ENCODE measurements at regions not wholly inside any gene's neighbourhood (a gene's known extent, or its start where the extent isn't known, plus 50 kb on each side); places are given as distances from the start of the nearest gene placed in this dataset.

DNA sequence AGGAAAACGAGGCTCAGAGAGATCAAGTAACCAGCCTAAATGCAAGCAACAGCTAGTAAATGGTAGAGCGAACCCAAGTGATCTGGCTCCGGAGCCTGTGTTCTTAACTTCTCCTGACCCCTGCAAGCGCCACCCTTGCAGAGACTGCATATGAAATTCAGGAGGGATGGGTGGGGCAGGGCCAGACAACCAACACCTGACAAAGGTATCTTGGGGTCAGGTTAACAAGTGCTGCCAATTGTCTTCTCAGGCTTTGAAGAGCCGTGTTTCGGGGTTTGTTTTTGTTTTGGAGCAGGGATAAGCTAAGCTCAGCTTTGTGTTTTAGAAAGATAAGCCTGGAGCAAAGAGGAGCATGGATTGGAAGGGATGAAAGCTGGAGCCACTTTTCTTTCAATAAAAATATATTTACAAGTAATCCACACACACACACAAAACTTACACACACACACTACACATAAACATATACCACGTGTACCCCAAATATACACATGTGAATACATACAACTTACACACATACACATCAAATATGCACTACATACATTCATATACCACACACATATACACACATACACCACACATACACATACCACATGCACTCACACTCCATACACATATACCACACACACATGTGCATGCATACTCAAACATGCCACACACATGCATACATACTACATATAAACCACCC lies 722.0 kb downstream of the DIAPH3 start:
- Histone ChIP-seq H3K4me1 (ENCODE audit: insufficient read depth, low read length, poor library complexity, severe bottlenecking) (peaks cover 5% of the 10 kb centered on the region), H3K9me3 (ENCODE audit: low read depth, low read length, poor library complexity, severe bottlenecking) (no peaks in the 10 kb centered on the region), H3K27me3 (replicated peaks; ENCODE audit: insufficient read depth, low read depth, low read length, poor library complexity) (no peaks in the 10 kb centered on the region), H3K4me3 (ENCODE audit: low read depth, low read length, poor library complexity, severe bottlenecking) (no peak overlapping the region), H3K36me3 (ENCODE audit: insufficient read depth, low read length, poor library complexity, severe bottlenecking) (no peaks in the 10 kb centered on the region), H3K27ac (ENCODE audit: low read depth, low read length, poor library complexity, severe bottlenecking) (no peak overlapping the region)
- ChIA-PET CTCF (no interaction called here), POLR2A (ENCODE audit: low non-redundant PET) (no interaction called here)
- TF ChIP-seq EZH2 (IDR thresholded peaks at IDR 0.05; ENCODE audit: borderline replicate concordance, low read depth, low read length, poor library complexity, severe bottlenecking), result no peak
- TF ChIP-seq, protein P1, sequence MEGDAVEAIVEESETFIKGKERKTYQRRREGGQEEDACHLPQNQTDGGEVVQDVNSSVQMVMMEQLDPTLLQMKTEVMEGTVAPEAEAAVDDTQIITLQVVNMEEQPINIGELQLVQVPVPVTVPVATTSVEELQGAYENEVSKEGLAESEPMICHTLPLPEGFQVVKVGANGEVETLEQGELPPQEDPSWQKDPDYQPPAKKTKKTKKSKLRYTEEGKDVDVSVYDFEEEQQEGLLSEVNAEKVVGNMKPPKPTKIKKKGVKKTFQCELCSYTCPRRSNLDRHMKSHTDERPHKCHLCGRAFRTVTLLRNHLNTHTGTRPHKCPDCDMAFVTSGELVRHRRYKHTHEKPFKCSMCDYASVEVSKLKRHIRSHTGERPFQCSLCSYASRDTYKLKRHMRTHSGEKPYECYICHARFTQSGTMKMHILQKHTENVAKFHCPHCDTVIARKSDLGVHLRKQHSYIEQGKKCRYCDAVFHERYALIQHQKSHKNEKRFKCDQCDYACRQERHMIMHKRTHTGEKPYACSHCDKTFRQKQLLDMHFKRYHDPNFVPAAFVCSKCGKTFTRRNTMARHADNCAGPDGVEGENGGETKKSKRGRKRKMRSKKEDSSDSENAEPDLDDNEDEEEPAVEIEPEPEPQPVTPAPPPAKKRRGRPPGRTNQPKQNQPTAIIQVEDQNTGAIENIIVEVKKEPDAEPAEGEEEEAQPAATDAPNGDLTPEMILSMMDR (conservative IDR thresholded peaks at IDR 0.05; ENCODE audit: low read depth, low read length), result no peak
- BruUV-seq (replicated peaks), result no TSS peak
- intact Hi-C loops (cut with micrococcal nuclease; ENCODE audit: unreplicated experiment), result no loop called here
- DNase-seq (ENCODE audit: low spot score), result no peak

DNA sequence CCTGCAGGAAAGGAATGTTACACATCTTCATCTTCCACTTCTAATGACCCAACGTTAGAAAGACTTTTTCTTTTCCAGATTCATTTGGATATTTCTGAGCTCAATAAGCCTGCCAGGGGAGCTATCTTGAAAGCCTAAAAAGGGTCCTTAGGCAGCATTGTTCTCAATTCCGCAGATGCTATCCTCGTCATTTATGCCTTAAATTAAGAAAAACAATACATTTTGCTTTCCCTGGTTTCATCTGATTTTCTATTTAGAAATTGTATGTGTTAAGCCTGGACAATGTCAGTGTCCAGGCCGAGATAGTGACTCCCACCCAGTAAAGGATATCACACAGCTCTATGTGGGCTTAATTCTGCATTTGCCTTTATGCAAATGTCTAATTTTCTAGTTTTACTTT lies 721.3 kb downstream of the DIAPH3 start:
- no peaks in the 10 kb centered on the region for H3K9me3 ChIP-seq (ENCODE audit: low read depth, low read length, poor library complexity, severe bottlenecking)
- no peak for DNase-seq (ENCODE audit: low spot score)
- intact Hi-C loops (cut with micrococcal nuclease; ENCODE audit: unreplicated experiment), result no loop called here
- no peaks in the 10 kb centered on the region for H3K27me3 ChIP-seq (replicated peaks; ENCODE audit: insufficient read depth, low read depth, low read length, poor library complexity)
- no peak for TF ChIP-seq EZH2 (IDR thresholded peaks at IDR 0.05; ENCODE audit: borderline replicate concordance, low read depth, low read length, poor library complexity, severe bottlenecking)
- TF ChIP-seq, protein P1 (conservative IDR thresholded peaks at IDR 0.05; ENCODE audit: low read depth, low read length), result no peak
- ChIA-PET CTCF (no interaction called here), POLR2A (ENCODE audit: low non-redundant PET) (no interaction called here)
- H3K4me3 ChIP-seq (ENCODE audit: low read depth, low read length, poor library complexity, severe bottlenecking), result no peak overlapping the region
- peaks cover 12% of the 10 kb centered on the region for H3K4me1 ChIP-seq (ENCODE audit: insufficient read depth, low read length, poor library complexity, severe bottlenecking)
- no peaks in the 10 kb centered on the region for H3K36me3 ChIP-seq (ENCODE audit: insufficient read depth, low read length, poor library complexity, severe bottlenecking)
- H3K27ac ChIP-seq (ENCODE audit: low read depth, low read length, poor library complexity, severe bottlenecking), result no peak overlapping the region
- no TSS peak for BruUV-seq (replicated peaks)

DNA sequence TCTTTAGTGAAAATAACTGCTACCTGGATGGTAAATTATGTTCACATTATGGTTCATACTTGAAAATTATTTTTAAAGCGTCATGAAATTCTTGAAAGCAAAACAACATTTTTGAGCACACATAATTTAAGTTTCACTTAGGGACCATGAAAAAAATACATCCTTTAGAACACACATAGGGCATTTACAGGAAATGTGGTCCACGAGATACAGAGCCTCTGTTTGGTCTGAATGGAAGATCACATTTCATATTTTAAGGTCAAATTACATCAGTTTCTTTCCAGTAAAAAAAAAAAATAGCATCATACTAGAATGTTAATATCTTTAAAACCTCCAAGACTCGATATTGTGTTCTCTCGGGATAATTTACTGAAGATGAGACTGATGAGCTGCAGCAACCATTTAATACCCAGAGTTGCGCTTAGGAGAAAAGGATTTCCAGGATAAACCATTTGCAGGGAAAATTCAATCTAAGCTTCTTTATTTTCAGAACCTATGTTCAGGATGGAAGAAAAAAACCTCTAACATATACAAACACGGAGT lies 720.7 kb downstream of the DIAPH3 start:
- no peak overlapping the region for H3K4me3 ChIP-seq (ENCODE audit: low read depth, low read length, poor library complexity, severe bottlenecking)
- no TSS peak for BruUV-seq (replicated peaks)
- ChIA-PET CTCF (interaction anchor here (0.7 kb wide), 1 partner anchor 36 kb away, joined by 3 read pairs; no protein-coding TSS in a partner anchor), POLR2A (ENCODE audit: low non-redundant PET) (interaction anchor here (0.6 kb wide), 1 partner anchor 101 kb away, joined by 4 read pairs; no protein-coding TSS in a partner anchor)
- H3K27ac ChIP-seq (ENCODE audit: low read depth, low read length, poor library complexity, severe bottlenecking), result no peak overlapping the region
- intact Hi-C loops (cut with micrococcal nuclease; ENCODE audit: unreplicated experiment), result no loop called here
- H3K27me3 ChIP-seq (replicated peaks; ENCODE audit: insufficient read depth, low read depth, low read length, poor library complexity), result no peaks in the 10 kb centered on the region
- no peaks in the 10 kb centered on the region for H3K9me3 ChIP-seq (ENCODE audit: low read depth, low read length, poor library complexity, severe bottlenecking)
- no peak for DNase-seq (ENCODE audit: low spot score)
- TF ChIP-seq EZH2 (IDR thresholded peaks at IDR 0.05; ENCODE audit: borderline replicate concordance, low read depth, low read length, poor library complexity, severe bottlenecking), result no peak
- TF ChIP-seq, protein P1 (conservative IDR thresholded peaks at IDR 0.05; ENCODE audit: low read depth, low read length), result no peak
- H3K4me1 ChIP-seq (ENCODE audit: insufficient read depth, low read length, poor library complexity, severe bottlenecking), result peaks cover 15% of the 10 kb centered on the region
- H3K36me3 ChIP-seq (ENCODE audit: insufficient read depth, low read length, poor library complexity, severe bottlenecking), result no peaks in the 10 kb centered on the region

Data from A673 (cell line).